ENCODE measurements at regions not wholly inside any gene's neighbourhood (a gene's known extent, or its start where the extent isn't known, plus 50 kb on each side); places are given as distances from the start of the nearest gene placed in this dataset.

DNA sequence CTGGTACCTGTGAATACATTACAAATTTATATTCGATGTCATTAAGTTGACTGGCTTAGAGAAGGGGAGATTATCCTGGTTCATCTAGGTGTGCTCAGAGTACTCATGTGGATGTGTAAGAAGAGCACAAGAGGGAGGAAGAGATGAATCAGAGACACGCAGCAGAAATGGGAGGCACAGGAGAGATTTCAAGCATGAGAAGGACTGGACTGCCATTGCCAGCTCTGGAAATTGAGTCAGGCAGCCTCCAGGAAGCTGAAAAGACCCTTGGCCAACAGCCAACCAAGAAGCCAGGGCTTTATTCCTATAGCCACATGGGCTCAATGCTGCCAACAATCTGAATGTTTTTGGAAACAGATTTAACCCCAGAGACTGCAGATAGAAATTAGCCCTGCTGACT lies 1390.0 kb downstream of the STIM2 start:
- H3K27ac ChIP-seq: no peak overlapping the region
- H3K9me3 ChIP-seq: peaks cover 0 to 5% (median 2%) of the 10 kb centered on the region in 4 donors
- H3K27me3 ChIP-seq: no peaks in the 10 kb centered on the region
- H3K4me1 ChIP-seq: no peaks in the 10 kb centered on the region
- DNase-seq: no peak
- 92 to 98% (median 94%) methylated on average over 2 of the region's 2 CpGs for WGBS, 5 donors
- intact Hi-C loops (cut with DNase I; ENCODE audit: low total_unique reads): no loop called here
- TF ChIP-seq EP300 (IDR thresholded peaks at IDR 0.05): no peak
- no peak overlapping the region for H3K4me3 ChIP-seq
- no peaks in the 10 kb centered on the region for H3K36me3 ChIP-seq

GRCh38 chr4:28251831-28252230 lies 1391.2 kb downstream of the STIM2 start:
- Histone ChIP-seq H3K27me3 (no peaks in the 10 kb centered on the region), H3K36me3 (no peaks in the 10 kb centered on the region), H3K4me1 (no peaks in the 10 kb centered on the region), H3K4me3 (no peak overlapping the region), H3K9me3 (peaks cover 0 to 5% (median 2%) of the 10 kb centered on the region in 4 donors), H3K27ac (no peak overlapping the region)
- TF ChIP-seq EP300 (IDR thresholded peaks at IDR 0.05) (no peak), POLR2AphosphoS5 (IDR thresholded peaks at IDR 0.05) (no peak), POLR2A (IDR thresholded peaks at IDR 0.05) (no peak)
- TF ChIP-seq, protein P1, sequence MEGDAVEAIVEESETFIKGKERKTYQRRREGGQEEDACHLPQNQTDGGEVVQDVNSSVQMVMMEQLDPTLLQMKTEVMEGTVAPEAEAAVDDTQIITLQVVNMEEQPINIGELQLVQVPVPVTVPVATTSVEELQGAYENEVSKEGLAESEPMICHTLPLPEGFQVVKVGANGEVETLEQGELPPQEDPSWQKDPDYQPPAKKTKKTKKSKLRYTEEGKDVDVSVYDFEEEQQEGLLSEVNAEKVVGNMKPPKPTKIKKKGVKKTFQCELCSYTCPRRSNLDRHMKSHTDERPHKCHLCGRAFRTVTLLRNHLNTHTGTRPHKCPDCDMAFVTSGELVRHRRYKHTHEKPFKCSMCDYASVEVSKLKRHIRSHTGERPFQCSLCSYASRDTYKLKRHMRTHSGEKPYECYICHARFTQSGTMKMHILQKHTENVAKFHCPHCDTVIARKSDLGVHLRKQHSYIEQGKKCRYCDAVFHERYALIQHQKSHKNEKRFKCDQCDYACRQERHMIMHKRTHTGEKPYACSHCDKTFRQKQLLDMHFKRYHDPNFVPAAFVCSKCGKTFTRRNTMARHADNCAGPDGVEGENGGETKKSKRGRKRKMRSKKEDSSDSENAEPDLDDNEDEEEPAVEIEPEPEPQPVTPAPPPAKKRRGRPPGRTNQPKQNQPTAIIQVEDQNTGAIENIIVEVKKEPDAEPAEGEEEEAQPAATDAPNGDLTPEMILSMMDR (IDR thresholded peaks at IDR 0.05): no peak
- intact Hi-C loops (cut with DNase I; ENCODE audit: low total_unique reads): no loop called here
- no peak for DNase-seq
- 87 to 97% (median 91%) methylated on average over 2 of the region's 2 CpGs for WGBS, 5 donors

GRCh38 chr4:28254003-28254402 lies 1393.4 kb downstream of the STIM2 start:
- DNase-seq: no peak
- TF ChIP-seq, protein P1 (IDR thresholded peaks at IDR 0.05): no peak
- TF ChIP-seq EP300 (IDR thresholded peaks at IDR 0.05) (no peak), POLR2AphosphoS5 (IDR thresholded peaks at IDR 0.05) (no peak), POLR2A (IDR thresholded peaks at IDR 0.05) (no peak)
- intact Hi-C loops (cut with DNase I; ENCODE audit: low total_unique reads): no loop called here
- Histone ChIP-seq H3K27me3 (no peaks in the 10 kb centered on the region), H3K27ac (no peak overlapping the region), H3K4me3 (no peak overlapping the region), H3K9me3 (peaks cover 0 to 5% (median 2%) of the 10 kb centered on the region in 4 donors), H3K4me1 (no peaks in the 10 kb centered on the region), H3K36me3 (no peaks in the 10 kb centered on the region)
- WGBS, 5 donors: 79 to 90% (median 86%) methylated on average over 2 to 3 of the region's 3 CpGs

DNA sequence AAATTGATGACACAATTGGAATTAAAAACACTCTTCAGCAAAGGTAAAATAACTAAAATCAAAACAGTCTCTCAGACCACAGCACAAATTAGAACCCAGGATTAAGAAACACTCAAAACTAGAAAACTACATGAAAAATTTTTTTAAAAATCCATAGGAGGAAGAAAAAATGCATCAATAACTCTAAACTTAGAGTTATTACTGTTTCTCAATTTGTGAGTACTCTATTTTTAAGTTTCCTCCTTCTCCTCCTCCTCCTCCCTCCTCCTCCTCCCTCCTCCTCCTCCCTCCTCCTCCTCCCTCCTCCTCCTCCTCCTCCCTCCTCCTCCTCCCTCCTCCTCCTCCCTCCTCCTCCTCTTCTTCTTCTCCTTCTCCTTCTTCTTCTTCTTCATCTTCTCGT lies 1395.7 kb downstream of the STIM2 start:
- TF ChIP-seq EP300 (IDR thresholded peaks at IDR 0.05) (no peak), POLR2A (IDR thresholded peaks at IDR 0.05) (no peak), POLR2AphosphoS5 (IDR thresholded peaks at IDR 0.05) (no peak)
- TF ChIP-seq, protein P1 (IDR thresholded peaks at IDR 0.05): no peak
- no peak for DNase-seq
- Histone ChIP-seq H3K27ac (no peak overlapping the region), H3K9me3 (peaks cover 0 to 5% (median 2%) of the 10 kb centered on the region in 4 donors), H3K4me1 (no peaks in the 10 kb centered on the region), H3K27me3 (no peaks in the 10 kb centered on the region), H3K36me3 (no peaks in the 10 kb centered on the region), H3K4me3 (no peak overlapping the region)
- intact Hi-C loops (cut with DNase I; ENCODE audit: low total_unique reads): no loop called here
- WGBS, 5 donors: 71 to 100% (median 93%) methylated on average over 1 of the region's 1 CpG

DNA sequence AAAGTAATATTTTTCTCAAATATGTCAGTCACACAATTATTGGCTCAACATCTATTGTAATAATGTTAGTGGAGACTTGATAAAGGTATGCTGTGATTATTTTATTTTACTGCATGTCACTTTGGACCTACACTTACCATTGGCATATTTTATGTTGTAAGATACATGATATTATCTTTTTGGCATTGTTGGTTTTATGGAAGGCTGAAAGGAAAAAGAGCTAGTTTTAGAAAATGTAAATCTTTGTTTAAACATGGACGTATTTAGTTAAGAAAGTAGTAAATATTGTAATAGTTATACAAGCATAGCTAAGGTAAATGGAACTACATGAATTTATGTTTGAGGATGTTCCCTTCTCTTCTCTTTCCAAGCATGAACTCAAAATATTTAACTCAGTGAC lies 1399.3 kb downstream of the STIM2 start:
- H3K4me3 ChIP-seq: no peak overlapping the region
- no peak for DNase-seq
- no peaks in the 10 kb centered on the region for H3K4me1 ChIP-seq
- no peaks in the 10 kb centered on the region for H3K36me3 ChIP-seq
- H3K27me3 ChIP-seq: no peaks in the 10 kb centered on the region
- TF ChIP-seq POLR2A (IDR thresholded peaks at IDR 0.05): no peak
- no peak for TF ChIP-seq POLR2AphosphoS5 (IDR thresholded peaks at IDR 0.05)
- TF ChIP-seq EP300 (IDR thresholded peaks at IDR 0.05): no peak
- 21 to 31% (median 26%) methylated on average over 1 of the region's 1 CpG for WGBS, 5 donors
- intact Hi-C loops (cut with DNase I; ENCODE audit: low total_unique reads): no loop called here
- H3K9me3 ChIP-seq: peaks cover 0 to 12% (median 0%) of the 10 kb centered on the region in 4 donors
- no peak overlapping the region for H3K27ac ChIP-seq
